ENCODE measurements at regions not wholly inside any gene's neighbourhood (a gene's known extent, or its start where the extent isn't known, plus 50 kb on each side); places are given as distances from the start of the nearest gene placed in this dataset.

- TF ChIP-seq SMAD1 (IDR thresholded peaks at IDR 0.05; ENCODE audit: low read depth, partially characterized antibody) (no peak), EGR1 (IDR thresholded peaks at IDR 0.05; ENCODE audit: borderline replicate concordance in 1 of 2, low read depth in 2 of 2, low read length in 2 of 2) (no peak)
Measured at GRCh38 chr2:193778293-193778692, 1583.6 kb upstream of the TMEFF2 start (continued).

GRCh38 chr2:193776988-193777387, 1582.3 kb upstream of the TMEFF2 start:
- FAIRE-seq, result no peak
- ChIA-PET SMC1A (ENCODE audit: uncharacterized antibody, unreplicated experiment) (interaction anchor here (1.2 to 1.4 kb wide), 2 partner anchors 31 to 548 kb away, joined by 3 read pairs; no protein-coding TSS in a partner anchor), RAD21 (ENCODE audit: unreplicated experiment) (interaction anchor here (0.7 kb wide), 1 partner anchor 140 kb away, joined by 3 read pairs; no protein-coding TSS in a partner anchor), POLR2A (no interaction called here), CTCF (interaction anchor here (0.7 to 1.2 kb wide), 5 partner anchors 14 to 1542 kb away, joined by 3 to 5 read pairs (median 3); no protein-coding TSS in a partner anchor)
- no peaks in the 10 kb centered on the region for H3K9me3 ChIP-seq (replicated peaks; ENCODE audit: control insufficient read depth, insufficient read depth, low read length)
- H2AFZ ChIP-seq (ENCODE audit: control insufficient read depth, low read depth, low read length), result no peak overlapping the region
- no peaks in the 10 kb centered on the region for H4K20me1 ChIP-seq (ENCODE audit: control insufficient read depth, insufficient read depth)
- no peaks in the 10 kb centered on the region for H3K36me3 ChIP-seq (ENCODE audit: control insufficient read depth in 2 of 2, insufficient read depth in 2 of 2, low read length in 1 of 2)
- no peaks in the 10 kb centered on the region for H3K4me1 ChIP-seq (ENCODE audit: control insufficient read depth, insufficient read depth, low read length)
- TF ChIP-seq CTCF (IDR thresholded peaks at IDR 0.05 in 2 of 3, conservative IDR thresholded peaks at IDR 0.05 in 1 of 3; ENCODE audit: control insufficient read depth in 2 of 3, extremely low read depth in 1 of 3, insufficient read depth in 1 of 3, low read depth in 3 of 3, low read length in 3 of 3), result peak in 1 of 3 experiments; percentile 3; a peak in 1 of 6 replicates
- peak; percentile 23; the same call in 1 of the 2 replicates for TF ChIP-seq RAD21 (IDR thresholded peaks at IDR 0.05; ENCODE audit: insufficient read depth, low read depth, low read length)
- no peak for TF ChIP-seq NKRF (conservative IDR thresholded peaks at IDR 0.05)
- in situ Hi-C loops (cut with MboI), result no loop called here
- no peaks in the 10 kb centered on the region for H3K79me2 ChIP-seq (ENCODE audit: control insufficient read depth, insufficient read depth, low read length)
- no peaks in the 10 kb centered on the region for H3K27me3 ChIP-seq (replicated peaks in 1 of 2; ENCODE audit: control insufficient read depth in 2 of 2, insufficient read depth in 2 of 2, low read length in 1 of 2)
- intact Hi-C loops (cut with micrococcal nuclease; ENCODE audit: unreplicated experiment), result no loop called here
- no peak for DNase-seq (ENCODE audit: low read depth, low spot score)
- WGBS (ENCODE audit: insufficient coverage, insufficient replicate concordance, low lambda C conversion rate, missing lambda C conversion rate), result 45% methylated on average over 1 of the region's 1 CpG
- H3K27ac ChIP-seq (ENCODE audit: control insufficient read depth, insufficient read depth), result no peak overlapping the region
- no peak overlapping the region for H3K4me2 ChIP-seq (ENCODE audit: control insufficient read depth, insufficient read depth)
- BruUV-seq (replicated peaks), result no TSS peak
- ATAC-seq, result peak; percentile 35; the same call in 1 of the 3 replicates
- H3K4me3 ChIP-seq, result no peak overlapping the region
- no peak overlapping the region for H3K9ac ChIP-seq (ENCODE audit: control insufficient read depth, insufficient read depth, low read length)

All from GM12878 (cell line).